ENCODE measurements at regions not wholly inside any gene's neighbourhood (a gene's known extent, or its start where the extent isn't known, plus 50 kb on each side); places are given as distances from the start of the nearest gene placed in this dataset.
A peak's percentile ranks its signal among the peaks of the same experiment; 100 is the strongest.

- DNase-seq, result no peak
Measured at GRCh38 chr5:110329955-110330525, 396.4 kb downstream of the TMEM232 start.

GRCh38 chr5:110333384-110333783 is 393.1 kb downstream of the TMEM232 start:
- peak; percentile 15 to 39 for DNase-seq

- no peak for DNase-seq
Measured at GRCh38 chr5:110335361-110336066, 391.0 kb downstream of the TMEM232 start.

GRCh38 chr5:110338341-110339083 is 388.0 kb downstream of the TMEM232 start:
- no peak for DNase-seq

GRCh38 chr5:110339399-110339798 is 387.1 kb downstream of the TMEM232 start:
- no peak for DNase-seq

GRCh38 chr5:110341836-110342235 is 384.6 kb downstream of the TMEM232 start:
- no peak for DNase-seq

GRCh38 chr5:110342683-110343082 is 383.8 kb downstream of the TMEM232 start:
- no peak for DNase-seq

GRCh38 chr5:110343616-110344015 is 382.9 kb downstream of the TMEM232 start:
- no peak for DNase-seq

GRCh38 chr5:110345623-110346022 is 380.8 kb downstream of the TMEM232 start:
- DNase-seq, result no peak

GRCh38 chr5:110346893-110347358 is 379.5 kb downstream of the TMEM232 start:
- DNase-seq, result no peak

- no peak for DNase-seq
Measured at GRCh38 chr5:110347781-110348180, 378.7 kb downstream of the TMEM232 start.

- no peak for DNase-seq
Measured at GRCh38 chr5:110351430-110351829, 375.0 kb downstream of the TMEM232 start.

- no peak for DNase-seq
Measured at GRCh38 chr5:110354311-110354710, 372.2 kb downstream of the TMEM232 start.

- no peak for DNase-seq
Measured at GRCh38 chr5:110354915-110355644, 371.4 kb downstream of the TMEM232 start.

- no peak for DNase-seq
Measured at GRCh38 chr5:110356677-110357076, 369.8 kb downstream of the TMEM232 start.

- DNase-seq, result no peak
Measured at GRCh38 chr5:110359221-110359620, 367.2 kb downstream of the TMEM232 start.

- DNase-seq, result no peak
Measured at GRCh38 chr5:110361471-110361870, 365.0 kb downstream of the TMEM232 start.

- DNase-seq, result no peak
Measured at GRCh38 chr5:110362261-110362660, 364.2 kb downstream of the TMEM232 start.

GRCh38 chr5:110366716-110367115 is 359.8 kb downstream of the TMEM232 start:
- DNase-seq, result no peak
